ENCODE measurements at regions not wholly inside any gene's neighbourhood (a gene's known extent, or its start where the extent isn't known, plus 50 kb on each side); places are given as distances from the start of the nearest gene placed in this dataset.

GRCh38 chr20:61047515-61047914, 204.5 kb upstream of the CDH4 start:
- DNase-seq (ENCODE audit: low read depth in 3 of 3), result no peak

- DNase-seq (ENCODE audit: low read depth in 3 of 3), result no peak
Measured at GRCh38 chr20:61048302-61048701, 203.8 kb upstream of the CDH4 start.

GRCh38 chr20:61049684-61050083, 202.4 kb upstream of the CDH4 start:
- no peak for DNase-seq (ENCODE audit: low read depth in 3 of 3)

GRCh38 chr20:61050336-61050890, 201.6 kb upstream of the CDH4 start:
- no peak for DNase-seq (ENCODE audit: low read depth in 3 of 3)

GRCh38 chr20:61052195-61052750, 199.8 kb upstream of the CDH4 start:
- no peak for DNase-seq (ENCODE audit: low read depth in 3 of 3)

- DNase-seq (ENCODE audit: low read depth in 3 of 3), result no peak
Measured at GRCh38 chr20:61052776-61053442, 199.2 kb upstream of the CDH4 start.

- no peak for DNase-seq (ENCODE audit: low read depth in 3 of 3)
Measured at GRCh38 chr20:61053487-61053886, 198.6 kb upstream of the CDH4 start.

- DNase-seq (ENCODE audit: low read depth in 3 of 3), result no peak
Measured at GRCh38 chr20:61053889-61054288, 198.2 kb upstream of the CDH4 start.

GRCh38 chr20:61054411-61054810, 197.7 kb upstream of the CDH4 start:
- DNase-seq (ENCODE audit: low read depth in 3 of 3), result no peak

- DNase-seq (ENCODE audit: low read depth in 3 of 3), result no peak
Measured at GRCh38 chr20:61055180-61056010, 196.7 kb upstream of the CDH4 start.

GRCh38 chr20:61056116-61056515, 195.9 kb upstream of the CDH4 start:
- no peak for DNase-seq (ENCODE audit: low read depth in 3 of 3)

- DNase-seq (ENCODE audit: low read depth in 3 of 3), result no peak
Measured at GRCh38 chr20:61056627-61057442, 195.2 kb upstream of the CDH4 start.

- no peak for DNase-seq (ENCODE audit: low read depth in 3 of 3)
Measured at GRCh38 chr20:61057443-61058121, 194.5 kb upstream of the CDH4 start.

- DNase-seq (ENCODE audit: low read depth in 3 of 3), result no peak
Measured at GRCh38 chr20:61061981-61062380, 190.1 kb upstream of the CDH4 start.

GRCh38 chr20:61065853-61066252, 186.2 kb upstream of the CDH4 start:
- DNase-seq (ENCODE audit: low read depth in 3 of 3), result no peak

GRCh38 chr20:61066526-61066925, 185.5 kb upstream of the CDH4 start:
- DNase-seq (ENCODE audit: low read depth in 3 of 3), result no peak

GRCh38 chr20:61067221-61067620, 184.8 kb upstream of the CDH4 start:
- DNase-seq (ENCODE audit: low read depth in 3 of 3), result no peak

GRCh38 chr20:61072398-61072797, 179.7 kb upstream of the CDH4 start:
- DNase-seq (ENCODE audit: low read depth in 3 of 3), result no peak

GRCh38 chr20:61073376-61073775, 178.7 kb upstream of the CDH4 start:
- DNase-seq (ENCODE audit: low read depth in 3 of 3), result no peak

- DNase-seq (ENCODE audit: low read depth in 3 of 3), result no peak
Measured at GRCh38 chr20:61082720-61083119, 169.3 kb upstream of the CDH4 start.

- no peak for DNase-seq (ENCODE audit: low read depth in 3 of 3)
Measured at GRCh38 chr20:61083431-61083830, 168.6 kb upstream of the CDH4 start.
